ENCODE measurements at regions not wholly inside any gene's neighbourhood (a gene's known extent, or its start where the extent isn't known, plus 50 kb on each side); places are given as distances from the start of the nearest gene placed in this dataset.
"Not testable (repeated sequence)": the region's sequence is repeated elsewhere in the genome, so short reads cannot be mapped to it uniquely, and the experiment has no call there.

DNA sequence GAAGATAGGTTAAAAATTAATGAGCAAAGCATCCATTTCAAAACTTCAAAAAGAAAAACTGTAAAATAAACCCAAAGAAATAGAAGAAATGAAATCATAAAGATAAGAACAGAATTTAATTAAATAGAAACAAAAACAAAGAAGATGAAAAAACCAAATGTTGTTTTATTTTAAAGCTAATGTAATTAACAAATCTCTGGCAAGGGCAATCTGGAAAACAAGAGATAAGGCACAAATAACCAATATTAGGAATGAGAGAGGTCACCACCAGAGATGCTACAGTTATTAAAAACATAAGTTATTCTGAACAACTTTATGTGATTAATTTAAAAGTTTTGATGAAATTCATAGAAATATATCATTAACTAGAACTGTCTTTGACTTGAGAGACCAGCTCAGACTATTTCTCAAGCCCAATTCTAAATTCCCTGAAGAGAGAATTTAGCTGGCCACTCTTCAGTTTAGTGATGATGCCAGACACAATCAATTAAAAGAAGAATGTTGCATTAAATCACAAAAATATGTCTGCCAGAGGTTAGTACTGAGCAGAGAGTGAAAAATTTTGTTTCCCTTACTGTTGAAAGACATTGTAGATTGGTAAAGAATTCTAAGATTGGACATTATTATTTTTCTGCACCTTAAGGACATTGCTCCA is 227.4 kb upstream of the VLDLR start:
- DNase-seq (ENCODE audit: low spot score) = peak; percentile 79

- no peak for DNase-seq (ENCODE audit: low spot score)
Measured at GRCh38 chr9:2395814-2396612, 225.6 kb upstream of the VLDLR start.

- no peak for DNase-seq (ENCODE audit: low spot score)
Measured at GRCh38 chr9:2396622-2397285, 224.8 kb upstream of the VLDLR start.

DNA sequence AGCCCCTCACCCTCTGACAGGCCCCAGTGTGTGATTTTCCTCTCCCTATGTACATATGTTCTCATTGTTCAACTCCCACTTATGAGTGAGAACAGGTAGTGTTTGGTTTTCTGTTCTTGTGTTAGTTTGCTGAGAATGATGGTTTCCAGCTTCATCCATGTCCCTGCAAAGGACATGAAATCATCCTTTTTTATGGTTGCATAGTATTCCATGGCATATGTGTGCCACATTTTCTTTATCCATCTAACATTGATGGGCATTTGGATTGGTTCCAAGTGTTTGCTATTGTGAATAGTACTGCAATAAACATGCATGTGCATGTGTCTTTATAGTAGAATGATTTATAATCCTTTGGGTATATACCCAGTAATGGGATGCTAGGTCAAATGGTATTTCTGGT is 223.7 kb upstream of the VLDLR start:
- DNase-seq (ENCODE audit: low spot score) = not testable (repeated sequence)

- DNase-seq (ENCODE audit: low spot score) = not testable (repeated sequence)
Measured at GRCh38 chr9:2401746-2402145, 219.8 kb upstream of the VLDLR start.

- no peak for DNase-seq (ENCODE audit: low spot score)
Measured at GRCh38 chr9:2403701-2404100, 217.9 kb upstream of the VLDLR start.

DNA sequence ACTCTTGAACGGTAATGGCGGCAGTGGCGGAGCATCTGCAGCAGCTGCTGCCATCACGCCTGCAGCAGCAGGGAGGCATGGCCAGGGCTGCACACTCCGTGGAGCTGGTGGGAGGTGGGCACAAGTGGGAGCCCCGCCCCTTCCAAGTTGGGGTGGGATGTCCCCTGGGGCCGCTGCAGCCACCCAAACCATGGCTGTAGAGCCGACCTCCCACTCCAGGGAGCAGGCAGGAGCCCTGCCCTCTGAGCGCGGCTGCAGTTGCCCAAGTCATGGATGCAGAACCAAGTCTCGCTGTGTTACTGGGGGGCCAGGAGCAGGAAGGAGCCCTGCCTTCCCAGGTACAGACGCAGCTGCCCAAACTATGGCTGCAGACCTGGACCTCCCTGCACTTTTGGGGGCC is 215.3 kb upstream of the VLDLR start:
- no peak for DNase-seq (ENCODE audit: low spot score)

GRCh38 chr9:2407450-2407849 is 214.1 kb upstream of the VLDLR start:
- DNase-seq (ENCODE audit: low spot score) = no peak

DNA sequence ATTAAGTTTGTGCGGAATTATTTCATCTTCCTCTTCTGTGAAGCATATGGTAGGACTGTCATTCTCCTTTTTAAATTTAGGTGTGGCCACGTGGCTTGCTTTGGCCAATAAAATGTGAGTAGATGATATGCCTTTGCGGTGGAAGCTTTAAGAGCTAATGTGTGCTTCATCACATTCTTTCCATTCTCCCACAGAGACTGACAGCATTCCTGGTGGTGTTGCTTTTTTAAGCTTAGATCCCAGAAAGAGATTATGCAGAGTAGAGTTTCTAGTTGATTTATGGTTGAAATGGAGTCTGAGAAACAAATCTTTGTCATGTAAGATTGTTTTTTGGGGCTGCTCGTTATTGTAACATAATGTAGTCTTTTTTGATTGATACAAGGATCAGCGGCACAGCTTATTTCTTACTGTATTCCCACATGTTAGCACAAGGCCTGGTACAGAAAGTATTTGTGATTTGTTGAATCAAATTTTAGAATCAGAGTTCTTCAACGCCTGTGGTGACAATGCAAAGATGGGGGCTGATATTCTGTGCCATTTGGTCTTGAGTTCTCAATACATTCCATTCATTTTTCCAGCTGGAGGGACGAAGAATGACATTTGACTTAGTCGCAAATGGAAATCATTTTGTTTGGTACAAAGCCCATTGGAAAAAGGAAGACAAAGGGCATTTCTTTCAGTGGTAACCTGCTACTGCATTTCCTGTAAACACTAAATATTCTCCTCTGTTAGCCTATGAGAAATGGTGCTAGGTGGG is 209.9 kb upstream of the VLDLR start:
- DNase-seq (ENCODE audit: low spot score) = no peak

DNA sequence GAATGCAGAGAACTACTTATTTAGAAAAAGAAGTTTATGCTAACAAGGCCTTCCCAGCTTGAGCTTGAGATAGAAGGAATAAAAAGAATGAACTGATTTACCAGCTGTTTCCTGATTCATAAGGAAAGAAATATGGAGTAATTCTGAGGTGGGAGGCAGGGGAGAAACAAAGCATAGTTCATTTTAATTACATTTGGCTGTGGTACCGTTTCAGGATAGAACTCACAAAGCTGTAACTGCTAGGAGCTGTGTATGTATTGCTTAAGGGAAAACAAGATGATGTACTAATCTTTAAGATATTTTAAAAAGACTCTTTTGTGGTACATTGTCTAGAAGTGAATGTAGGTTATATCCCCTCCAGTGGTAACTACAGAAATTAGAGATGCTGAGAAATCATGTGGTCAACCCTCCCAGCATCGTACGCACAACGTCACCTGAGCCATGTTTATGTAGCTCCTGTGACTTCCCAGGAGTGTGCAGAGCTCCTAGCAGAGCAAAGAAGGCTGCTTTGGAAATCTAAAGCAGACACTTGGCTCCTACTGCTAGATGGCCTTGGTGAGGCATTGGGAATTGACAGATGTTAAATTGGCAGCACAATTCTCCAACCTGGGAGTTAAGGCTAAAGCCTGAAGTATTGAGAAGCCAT is 208.3 kb upstream of the VLDLR start:
- DNase-seq (ENCODE audit: low spot score) = no peak

DNA sequence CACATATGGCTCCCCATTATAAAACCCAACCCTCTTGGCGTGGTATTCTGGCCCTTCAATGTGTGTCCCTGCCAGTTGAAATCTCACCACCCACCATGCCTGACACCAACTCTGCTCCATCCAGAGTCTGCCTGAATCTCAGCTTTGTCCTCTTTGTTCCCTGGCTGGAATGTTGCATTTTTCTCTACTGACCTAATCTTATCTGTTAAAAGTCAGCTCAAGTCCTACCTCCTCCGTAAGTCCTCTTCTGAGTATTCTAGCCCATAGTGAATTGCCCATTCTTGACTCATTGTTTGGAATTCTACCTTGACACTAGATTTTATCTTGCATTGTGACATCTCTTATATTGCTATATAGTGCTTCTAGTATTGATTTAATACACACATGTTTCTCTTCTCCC is 207.1 kb upstream of the VLDLR start:
- no peak for DNase-seq (ENCODE audit: low spot score)

DNA sequence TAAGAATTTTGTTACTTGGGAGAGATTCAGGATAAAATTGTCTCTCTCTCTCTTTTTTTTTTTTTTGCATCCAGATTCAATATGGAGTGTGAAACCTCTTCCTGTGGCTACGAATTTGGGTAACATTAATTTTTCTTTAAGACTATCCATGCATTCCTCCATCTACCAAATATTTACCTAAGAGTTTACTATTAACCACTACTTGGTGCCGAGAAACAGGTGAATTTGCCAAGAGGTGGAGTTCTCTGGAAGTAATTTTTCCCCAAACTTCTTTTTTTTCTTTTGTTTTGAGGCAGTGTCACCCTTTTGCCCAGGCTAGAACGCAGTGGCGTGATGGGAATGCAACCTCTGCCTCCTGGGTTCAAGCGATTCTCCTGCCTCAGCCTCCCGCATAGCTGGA is 206.3 kb upstream of the VLDLR start:
- no peak for DNase-seq (ENCODE audit: low spot score)

DNA sequence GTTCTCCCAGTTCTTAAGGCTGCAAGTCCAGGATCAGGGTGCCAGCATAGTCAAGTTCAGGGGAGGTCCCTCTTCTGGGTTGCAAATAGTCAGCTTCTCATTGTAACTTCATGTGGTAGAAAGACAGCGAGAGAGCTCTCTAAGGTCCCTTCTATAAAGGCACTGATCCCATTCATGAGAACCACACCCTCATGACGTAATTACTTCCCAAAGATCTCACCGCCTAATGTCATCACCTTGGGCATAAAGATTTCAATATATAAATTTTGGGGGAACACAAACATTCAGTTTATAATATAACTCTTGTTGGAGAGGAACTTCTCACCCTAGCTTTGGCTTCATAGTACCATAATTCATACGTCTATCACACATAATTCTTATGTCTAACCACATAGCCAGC is 203.9 kb upstream of the VLDLR start:
- no peak for DNase-seq (ENCODE audit: low spot score)

DNA sequence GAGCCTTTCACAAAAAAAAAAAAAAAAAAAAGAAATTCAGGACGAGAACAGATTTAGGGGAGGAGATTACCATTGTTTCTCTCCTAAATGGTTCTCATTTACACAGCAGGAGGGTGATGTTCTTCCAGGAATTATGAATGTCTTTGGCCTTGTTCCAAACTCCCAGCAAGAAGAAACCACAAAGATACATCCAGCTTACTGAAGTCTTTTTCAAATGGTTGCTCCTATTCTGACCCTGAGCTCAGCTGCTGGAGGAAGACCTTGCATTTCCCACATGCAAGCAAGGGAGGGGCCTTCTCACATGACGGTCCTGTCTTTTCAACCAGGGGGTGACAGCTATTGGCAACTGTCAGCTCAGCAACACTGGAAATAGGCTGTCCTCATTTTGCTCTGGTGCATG is 203.0 kb upstream of the VLDLR start:
- no peak for DNase-seq (ENCODE audit: low spot score)

- no peak for DNase-seq (ENCODE audit: low spot score)
Measured at GRCh38 chr9:2419347-2419746, 202.2 kb upstream of the VLDLR start.

GRCh38 chr9:2420543-2420942 is 201.0 kb upstream of the VLDLR start:
- no peak for DNase-seq (ENCODE audit: low spot score)

GRCh38 chr9:2424619-2425033 is 197.0 kb upstream of the VLDLR start:
- DNase-seq (ENCODE audit: low spot score) = no peak

- DNase-seq (ENCODE audit: low spot score) = no peak
Measured at GRCh38 chr9:2425676-2426075, 195.9 kb upstream of the VLDLR start.

GRCh38 chr9:2427120-2427891 is 194.3 kb upstream of the VLDLR start:
- no peak for DNase-seq (ENCODE audit: low spot score)

GRCh38 chr9:2439957-2440356 is 181.6 kb upstream of the VLDLR start:
- DNase-seq (ENCODE audit: low spot score) = no peak

GRCh38 chr9:2443933-2444332 is 177.7 kb upstream of the VLDLR start:
- DNase-seq (ENCODE audit: low spot score) = not testable (repeated sequence)
